GM12873 (cell line): ENCODE measurements at regions not wholly inside any gene's neighbourhood (a gene's known extent, or its start where the extent isn't known, plus 50 kb on each side); places are given as distances from the start of the nearest gene placed in this dataset.

ENCODE experiments used
- CTCF ChIP-seq: IDR thresholded peaks from 2 replicates; pipeline ENCODE4 v1.5.1; 2012; ENCODE audit warnings: low read depth, mild to moderate bottlenecking, moderate library complexity, low read length, control low read depth; ENCODE audit not compliant: insufficient read depth; ENCODE audit errors: missing control alignments

- TF ChIP-seq CTCF = no peak
Observed at GRCh38 chr13:58712191-58712590, 1080.6 kb downstream of the PCDH17 start.

- no peak for TF ChIP-seq CTCF
Observed at GRCh38 chr13:58721273-58721672, 1089.7 kb downstream of the PCDH17 start.

- TF ChIP-seq CTCF = no peak
Observed at GRCh38 chr13:58728126-58728525, 1096.6 kb downstream of the PCDH17 start.

GRCh38 chr13:58729361-58729760 lies 1097.8 kb downstream of the PCDH17 start:
- TF ChIP-seq CTCF = no peak

GRCh38 chr13:58744686-58745085 lies 1113.1 kb downstream of the PCDH17 start:
- TF ChIP-seq CTCF = no peak

- TF ChIP-seq CTCF = no peak
Observed at GRCh38 chr13:58767566-58767965, 1136.0 kb downstream of the PCDH17 start.

- TF ChIP-seq CTCF = no peak
Observed at GRCh38 chr13:58773280-58773859, 1141.8 kb downstream of the PCDH17 start.
